Sigmoid colon (tissue), 6 donors: ENCODE measurements at regions not wholly inside any gene's neighbourhood (a gene's known extent, or its start where the extent isn't known, plus 50 kb on each side); places are given as distances from the start of the nearest gene placed in this dataset.
"Not testable (repeated sequence)": the region's sequence is repeated elsewhere in the genome, so short reads cannot be mapped to it uniquely, and the experiment has no call there.

Experiments used
- DNase-seq: peaks from one replicate; pipeline ENCODE4 v3.0.0-alpha.2; 2019
- H3K27ac ChIP-seq, 4 donors: fragments of 200-600 bp; sonication (generic); one replicate each; pipeline ENCODE4 v1.5.1; 2016 to 2019; ENCODE audit warnings: mild to moderate bottlenecking in 1 of 4
- H3K27me3 ChIP-seq, 3 donors: fragments of 200-600 bp; sonication (generic); one replicate each; pipeline ENCODE4 v1.5.1; 2019; ENCODE audit warnings: mild to moderate bottlenecking in 1 of 3
- H3K36me3 ChIP-seq, 4 donors: fragments of 200-600 bp; sonication (generic); one replicate each; pipeline ENCODE4 v1.5.1; 2016 to 2019
- H3K4me1 ChIP-seq, 4 donors: fragments of 200-600 bp; sonication (generic); one replicate each; pipeline ENCODE4 v1.5.1; 2017 to 2019
- H3K4me3 ChIP-seq, 4 donors: fragments of 200-600 bp; sonication (generic); one replicate each; pipeline ENCODE4 v1.5.1; 2017 to 2019; ENCODE audit warnings: mild to moderate bottlenecking in 2 of 4, moderate library complexity in 1 of 4
- H3K9me3 ChIP-seq, 4 donors: fragments of 200-600 bp in 3 of 4; sonication (generic) in 3 of 4; one replicate each; pipeline versions ENCODE4 v1.5.1 to v1.6.1; 2013 to 2019
- CTCF ChIP-seq, 4 experiments: fragments of 450-650 bp in 3 of 4; fragments of 200-600 bp in 1 of 4; IDR thresholded peaks; one replicate each; pipeline ENCODE4 v1.5.1; 2016 to 2019; ENCODE audit warnings: antibody characterized with exemption in 4 of 4, mild to moderate bottlenecking in 3 of 4, moderate library complexity in 2 of 4
- EP300 ChIP-seq, 4 donors: sonication (generic); formaldehyde crosslinking; IDR thresholded peaks; one replicate each; pipeline ENCODE4 v1.6.1; 2017; ENCODE audit warnings: antibody characterized with exemption in 4 of 4
- POLR2A ChIP-seq, 2 donors: fragments of 450-650 bp; IDR thresholded peaks; one replicate each; pipeline ENCODE4 v1.6.1; 2016; ENCODE audit warnings: antibody characterized with exemption in 2 of 2, mild to moderate bottlenecking in 2 of 2, moderate library complexity in 2 of 2
- POLR2AphosphoS5 ChIP-seq, 4 donors: sonication (generic); formaldehyde crosslinking; IDR thresholded peaks; one replicate each; pipeline ENCODE4 v1.6.1; 2017; ENCODE audit warnings: antibody characterized with exemption in 4 of 4
- WGBS, 2 donors: extraction: QIAGEN DNeasy Blood & Tissue Kit; methylation state at CpG; one replicate each; pipeline ENCODE4 v1.1.7; 2013; 5-methylcytosine and 5-hydroxymethylcytosine counted together
- intact Hi-C: fragments of 100-400 bp; cut with DNase I; formaldehyde crosslinking; loops from one replicate; pipeline ENCODE4 v1.15.1; 2023
- donor health status: healthy with polysubstance abuse.
- donor health status: healthy.

GRCh38 chr4:9600246-9600645, 156.0 kb downstream of the DEFB131A start:
- no peaks in the 10 kb centered on the region for H3K4me1 ChIP-seq
- H3K27me3 ChIP-seq, result no peaks in the 10 kb centered on the region
- no peaks in the 10 kb centered on the region for H3K9me3 ChIP-seq
- DNase-seq, result no peak
- 92 to 94% methylated on average over 19 of the region's 19 CpGs for WGBS, 2 donors
- intact Hi-C loops, result no loop called here
- H3K4me3 ChIP-seq, result no peak overlapping the region
- no peak for TF ChIP-seq CTCF (IDR thresholded peaks at IDR 0.05)
- no peak for TF ChIP-seq POLR2A (IDR thresholded peaks at IDR 0.05)
- no peak for TF ChIP-seq POLR2AphosphoS5 (IDR thresholded peaks at IDR 0.05)
- TF ChIP-seq EP300 (IDR thresholded peaks at IDR 0.05), result no peak
- H3K36me3 ChIP-seq, result no peaks in the 10 kb centered on the region
- H3K27ac ChIP-seq, result no peak overlapping the region

GRCh38 chr4:9602389-9602914, 158.2 kb downstream of the DEFB131A start:
- Histone ChIP-seq H3K36me3 (no peaks in the 10 kb centered on the region), H3K27ac (no peak overlapping the region), H3K4me3 (no peak overlapping the region), H3K4me1 (no peaks in the 10 kb centered on the region), H3K27me3 (no peaks in the 10 kb centered on the region), H3K9me3 (no peaks in the 10 kb centered on the region)
- WGBS, 2 donors, result 74 to 89% methylated on average over 18 of the region's 18 CpGs
- intact Hi-C loops, result no loop called here
- TF ChIP-seq EP300 (IDR thresholded peaks at IDR 0.05), result no peak
- TF ChIP-seq POLR2A (IDR thresholded peaks at IDR 0.05), result no peak
- TF ChIP-seq POLR2AphosphoS5 (IDR thresholded peaks at IDR 0.05), result no peak
- no peak for TF ChIP-seq CTCF (IDR thresholded peaks at IDR 0.05)
- no peak for DNase-seq

- DNase-seq, intact Hi-C loops, H3K9me3 ChIP-seq, H3K4me1 ChIP-seq, H3K27me3 ChIP-seq, H3K36me3 ChIP-seq: not testable (repeated sequence)
- 4 to 17% methylated on average over 17 of the region's 17 CpGs for WGBS, 2 donors
- peak overlapping the region in 3 of 4 donors; percentile 2 to 49 (median 39) for H3K27ac ChIP-seq
- H3K4me3 ChIP-seq, result peak overlapping the region in 3 of 4 donors; percentile 25 to 44 (median 36)
These were observed 160.0 kb downstream of the DEFB131A start for GRCh38 chr4:9604031-9604892.

GRCh38 chr4:9604893-9605190, 160.6 kb downstream of the DEFB131A start:
- 8 to 48% methylated on average over 5 of the region's 5 CpGs for WGBS, 2 donors
- H3K27me3 ChIP-seq, H3K36me3 ChIP-seq, intact Hi-C loops, H3K27ac ChIP-seq, H3K9me3 ChIP-seq, DNase-seq, H3K4me1 ChIP-seq: not testable (repeated sequence)
- H3K4me3 ChIP-seq, result peak overlapping the region in 1 of 4 donors; percentile 36

GRCh38 chr4:9608300-9608699, 164.1 kb downstream of the DEFB131A start:
- Histone ChIP-seq H3K4me3 (no peak overlapping the region), H3K9me3 (no peaks in the 10 kb centered on the region), H3K36me3 (no peaks in the 10 kb centered on the region), H3K27ac (no peak overlapping the region), H3K27me3 (no peaks in the 10 kb centered on the region), H3K4me1 (no peaks in the 10 kb centered on the region)
- DNase-seq, result no peak
- intact Hi-C loops, result no loop called here
- no peak for TF ChIP-seq POLR2A (IDR thresholded peaks at IDR 0.05)
- TF ChIP-seq EP300 (IDR thresholded peaks at IDR 0.05), result no peak
- no peak for TF ChIP-seq CTCF (IDR thresholded peaks at IDR 0.05)
- no peak for TF ChIP-seq POLR2AphosphoS5 (IDR thresholded peaks at IDR 0.05)
- 72 to 94% methylated on average over 4 of the region's 4 CpGs for WGBS, 2 donors

GRCh38 chr4:9610321-9610720, 166.1 kb downstream of the DEFB131A start:
- WGBS, 2 donors, result 69 to 89% methylated on average over 2 of the region's 2 CpGs
- H3K4me1 ChIP-seq, intact Hi-C loops, H3K4me3 ChIP-seq, H3K9me3 ChIP-seq, H3K27ac ChIP-seq, DNase-seq, H3K36me3 ChIP-seq, H3K27me3 ChIP-seq: not testable (repeated sequence)
